Transverse colon (tissue), 4 donors: ENCODE measurements at regions not wholly inside any gene's neighbourhood (a gene's known extent, or its start where the extent isn't known, plus 50 kb on each side); places are given as distances from the start of the nearest gene placed in this dataset.

Experiments
- DNase-seq: peaks from one replicate; pipeline ENCODE4 v3.0.0-alpha.2; 2019
- H3K27ac ChIP-seq, 4 donors: fragments of 200-600 bp; sonication (generic); 2 replicates each; pipeline ENCODE4 v1.5.1; 2016 to 2018; ENCODE audit warnings: inconsistent platforms in 4 of 4
- H3K27me3 ChIP-seq: fragments of 200-600 bp; sonication (generic); 2 replicates; pipeline ENCODE4 v1.5.1; 2017; ENCODE audit warnings: inconsistent platforms
- H3K36me3 ChIP-seq, 4 donors: fragments of 200-600 bp; sonication (generic); 2 replicates each; pipeline ENCODE4 v1.5.1; 2017 to 2019; ENCODE audit warnings: inconsistent platforms in 4 of 4
- H3K4me1 ChIP-seq, 4 donors: fragments of 200-600 bp; sonication (generic); 2 replicates each; pipeline ENCODE4 v1.5.1; 2017 to 2020; ENCODE audit warnings: inconsistent platforms in 4 of 4
- H3K4me3 ChIP-seq, 4 donors: fragments of 200-600 bp; sonication (generic); 1 replicate in 1 of 4; 2 replicates in 3 of 4; pipeline versions ENCODE4 v1.5.1 to v1.6.1; 2017 to 2019; ENCODE audit warnings: inconsistent platforms in 4 of 4
- H3K9me3 ChIP-seq, 2 donors: fragments of 200-600 bp; sonication (generic); 2 replicates each; pipeline ENCODE4 v1.5.1; 2017 to 2019; ENCODE audit warnings: inconsistent platforms in 2 of 2
- CTCF ChIP-seq, 5 experiments: fragments of 200-600 bp in 3 of 5; fragments of 450-650 bp in 2 of 5; sonication (generic) in 3 of 5; IDR thresholded peaks; 1 replicate in 2 of 5; 2 replicates in 3 of 5; pipeline ENCODE4 v1.5.1; 2016 to 2017; ENCODE audit warnings: antibody characterized with exemption in 5 of 5, inconsistent platforms in 3 of 5, mild to moderate bottlenecking in 2 of 5, moderate library complexity in 1 of 5
- EP300 ChIP-seq: sonication (generic); formaldehyde crosslinking; IDR thresholded peaks from one replicate; pipeline ENCODE4 v1.6.1; 2017; ENCODE audit warnings: antibody characterized with exemption, low read depth
- POLR2A ChIP-seq: fragments of 450-650 bp; IDR thresholded peaks from one replicate; pipeline ENCODE4 v1.6.1; 2016; ENCODE audit warnings: antibody characterized with exemption, mild to moderate bottlenecking, moderate library complexity
- POLR2AphosphoS5 ChIP-seq, 3 donors: sonication (generic); formaldehyde crosslinking; IDR thresholded peaks; one replicate each; pipeline ENCODE4 v1.6.1; 2016; ENCODE audit warnings: antibody characterized with exemption in 3 of 3
- WGBS, 2 donors: methylation state at CpG; one replicate each; pipeline ENCODE4 v1.1.5; 2018; ENCODE audit warnings: low coverage in 1 of 2; 5-methylcytosine and 5-hydroxymethylcytosine counted together
- in situ Hi-C, 4 donors: fragments of 200-750 bp; cut with MboI; loops; one replicate each; pipeline versions ENCODE4 v1.15.0 to v1.15.1; 2017; ENCODE audit warnings: low sequenced_read_pairs in 3 of 4, low pct_ligation_motif_present in 1 of 4, low pct_unique_long_range_greater_than_20kb in 1 of 4
- intact Hi-C: fragments of 100-400 bp; cut with DNase I; formaldehyde crosslinking; loops from one replicate; pipeline ENCODE4 v1.15.1; 2023; ENCODE audit warnings: low total_unique reads

- Histone ChIP-seq H3K4me3 (no peak overlapping the region), H3K27ac (no peak overlapping the region), H3K36me3 (no peaks in the 10 kb centered on the region), H3K27me3 (no peaks in the 10 kb centered on the region), H3K4me1 (peaks cover 0 to 8% (median 0%) of the 10 kb centered on the region in 4 donors), H3K9me3 (no peaks in the 10 kb centered on the region)
- TF ChIP-seq POLR2A = no peak
- TF ChIP-seq EP300 = no peak
- no peak for TF ChIP-seq CTCF (IDR thresholded peaks at IDR 0.05)
- TF ChIP-seq POLR2AphosphoS5 (IDR thresholded peaks at IDR 0.05) = no peak
- in situ Hi-C loops = no loop called here
- 88 to 93% methylated on average over 2 of the region's 2 CpGs for WGBS, 2 donors
- no peak for DNase-seq
- intact Hi-C loops = loop anchor here (5.0 kb wide), 1 partner anchor 145 kb away; no protein-coding TSS in a partner anchor
Measured at GRCh38 chr13:99037756-99038155, 59.9 kb upstream of the DOCK9 start.

- intact Hi-C loops = loop anchor here (5.0 kb wide), 1 partner anchor 147 kb away; no protein-coding TSS in a partner anchor
- Histone ChIP-seq H3K27ac (no peak overlapping the region), H3K36me3 (no peaks in the 10 kb centered on the region), H3K9me3 (no peaks in the 10 kb centered on the region), H3K4me3 (no peak overlapping the region), H3K4me1 (peaks cover 0 to 14% (median 0%) of the 10 kb centered on the region in 4 donors), H3K27me3 (no peaks in the 10 kb centered on the region)
- TF ChIP-seq POLR2AphosphoS5 (IDR thresholded peaks at IDR 0.05) = no peak
- TF ChIP-seq CTCF (IDR thresholded peaks at IDR 0.05) = no peak
- TF ChIP-seq EP300 = no peak
- in situ Hi-C loops = no loop called here
- DNase-seq = no peak
- 96 to 100% methylated on average over 2 of the region's 2 CpGs for whole genome bisulfite sequencing, 2 donors
Measured at GRCh38 chr13:99039718-99040280, 61.9 kb upstream of the DOCK9 start.

GRCh38 chr13:99040536-99041131, 62.8 kb upstream of the DOCK9 start:
- H3K27ac ChIP-seq = no peak overlapping the region

GRCh38 chr13:99041337-99041736, 63.5 kb upstream of the DOCK9 start:
- no peaks in the 10 kb centered on the region for H3K27me3 ChIP-seq
- H3K27ac ChIP-seq = no peak overlapping the region
- no peak overlapping the region for H3K4me3 ChIP-seq
- no peaks in the 10 kb centered on the region for H3K9me3 ChIP-seq
- no peaks in the 10 kb centered on the region for H3K36me3 ChIP-seq
- in situ Hi-C loops = no loop called here
- intact Hi-C loops = no loop called here
- TF ChIP-seq POLR2AphosphoS5 (IDR thresholded peaks at IDR 0.05) (no peak), POLR2A (no peak), EP300 (no peak), CTCF (IDR thresholded peaks at IDR 0.05) (no peak)
- peaks cover 4 to 28% (median 10%) of the 10 kb centered on the region in 4 donors for H3K4me1 ChIP-seq
- 73 to 100% methylated on average over 1 of the region's 1 CpG for WGBS, 2 donors
- no peak for DNase-seq

More at GRCh38 chr13:99040536-99041131, 62.8 kb upstream of the DOCK9 start:
- DNase-seq = no peak
- Histone ChIP-seq H3K27me3 (no peaks in the 10 kb centered on the region), H3K4me1 (peaks cover 0 to 21% (median 5%) of the 10 kb centered on the region in 4 donors), H3K36me3 (no peaks in the 10 kb centered on the region), H3K4me3 (no peak overlapping the region), H3K9me3 (no peaks in the 10 kb centered on the region)
- in situ Hi-C loops = no loop called here
- 43 to 85% methylated on average over 3 of the region's 3 CpGs for WGBS, 2 donors
- TF ChIP-seq POLR2A (no peak), CTCF (IDR thresholded peaks at IDR 0.05) (no peak)
- intact Hi-C loops = no loop called here
